Mesodermal cell (in vitro differentiated cells): ENCODE measurements at regions not wholly inside any gene's neighbourhood (a gene's known extent, or its start where the extent isn't known, plus 50 kb on each side); places are given as distances from the start of the nearest gene placed in this dataset.

Source experiments
- H3K27ac ChIP-seq: 2 replicates; pipeline ENCODE4 v1.7.0; 2013; ENCODE audit warnings: mild to moderate bottlenecking, low read depth, low read length, moderate library complexity; ENCODE audit not compliant: severe bottlenecking
- H3K36me3 ChIP-seq: 2 replicates; pipeline ENCODE4 v1.7.1; 2013; ENCODE audit warnings: mild to moderate bottlenecking, low read length, moderate library complexity; ENCODE audit not compliant: control insufficient read depth, insufficient read depth
- H3K4me1 ChIP-seq: one replicate; pipeline ENCODE4 v1.7.1; 2013; ENCODE audit warnings: mild to moderate bottlenecking, low read length; ENCODE audit not compliant: insufficient read depth, control insufficient read depth, poor library complexity, severe bottlenecking
- H3K4me3 ChIP-seq: 2 replicates; pipeline ENCODE4 v1.7.0; 2013; ENCODE audit warnings: low read length, control low read depth, mild to moderate bottlenecking; ENCODE audit not compliant: insufficient read depth, poor library complexity, severe bottlenecking; ENCODE audit errors: extremely low read depth
- H3K9me3 ChIP-seq: 2 replicates; pipeline ENCODE4 v1.7.1; 2013; ENCODE audit warnings: mild to moderate bottlenecking, low read length, moderate library complexity; ENCODE audit not compliant: control insufficient read depth
- whole genome bisulfite sequencing, 2 experiments: methylation state at CpG; one replicate each; pipeline ENCODE4 v1.1.5; 2013; ENCODE audit warnings: missing lambda C conversion rate in 2 of 2; ENCODE audit not compliant: insufficient coverage in 2 of 2; 5-methylcytosine and 5-hydroxymethylcytosine counted together

DNA sequence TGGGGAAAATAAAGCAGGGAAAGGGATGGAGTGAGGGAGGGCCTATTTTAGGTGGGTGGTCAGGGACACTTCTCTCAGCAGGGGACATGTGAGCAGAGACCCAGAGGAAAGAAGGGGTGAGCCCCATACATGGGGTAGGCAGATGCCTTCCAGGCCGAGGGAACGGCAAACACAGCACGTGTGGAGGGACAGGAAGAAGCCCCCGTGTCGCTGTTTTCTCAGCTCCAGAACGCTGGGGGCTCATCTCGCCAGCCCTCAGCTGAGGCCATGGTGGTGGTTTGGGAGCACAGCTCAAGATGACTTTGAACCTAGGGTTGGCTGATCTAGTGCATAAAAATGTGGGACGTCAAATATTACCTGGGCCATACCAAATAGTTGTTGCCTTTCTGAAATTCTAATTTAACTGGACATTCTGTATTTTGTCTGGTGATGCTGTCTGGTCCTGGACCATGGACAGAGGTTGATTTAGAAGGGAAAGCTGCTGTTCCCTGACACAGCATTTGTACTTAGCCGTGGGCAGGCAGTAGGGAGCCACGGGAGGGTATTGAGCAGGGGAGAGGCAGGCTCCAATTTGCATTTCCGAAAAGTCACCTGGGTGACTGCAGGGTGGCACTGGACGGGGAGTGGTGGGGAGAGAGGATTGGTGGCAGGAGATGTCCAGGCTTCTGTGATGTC, 53.1 kb upstream of the RUNX3 start:
- H3K36me3 ChIP-seq = no peaks in the 10 kb centered on the region
- H3K27ac ChIP-seq = no peak overlapping the region
- no peak overlapping the region for H3K4me3 ChIP-seq
- 89% methylated on average over 9 to 12 of the region's 12 CpGs for WGBS, 2 experiments
- H3K9me3 ChIP-seq = no peaks in the 10 kb centered on the region
- peaks cover 4% of the 10 kb centered on the region for H3K4me1 ChIP-seq

DNA sequence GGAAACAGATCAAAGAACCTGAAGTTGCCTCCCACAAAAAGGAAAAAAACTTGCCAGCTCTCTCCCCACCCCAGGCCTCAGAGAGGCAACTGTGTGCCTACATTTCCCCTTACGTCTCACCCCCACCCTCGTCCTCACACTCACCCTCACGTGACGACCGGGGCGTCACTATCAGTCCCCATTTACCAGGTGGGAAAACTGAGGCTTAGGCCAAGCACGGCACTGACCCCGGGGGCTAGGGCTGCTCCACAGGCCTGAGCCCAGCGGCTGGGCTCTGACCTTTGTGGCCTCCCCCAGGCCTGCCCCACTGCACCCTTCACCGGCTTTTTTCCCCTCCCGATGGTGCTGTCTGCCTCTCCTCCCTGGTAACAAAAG, 51.5 kb upstream of the RUNX3 start:
- peaks cover 4% of the 10 kb centered on the region for H3K4me1 ChIP-seq
- H3K36me3 ChIP-seq = no peaks in the 10 kb centered on the region
- no peak overlapping the region for H3K27ac ChIP-seq
- H3K9me3 ChIP-seq = no peaks in the 10 kb centered on the region
- 85 to 90% methylated on average over 9 to 10 of the region's 11 CpGs for WGBS, 2 experiments
- no peak overlapping the region for H3K4me3 ChIP-seq

DNA sequence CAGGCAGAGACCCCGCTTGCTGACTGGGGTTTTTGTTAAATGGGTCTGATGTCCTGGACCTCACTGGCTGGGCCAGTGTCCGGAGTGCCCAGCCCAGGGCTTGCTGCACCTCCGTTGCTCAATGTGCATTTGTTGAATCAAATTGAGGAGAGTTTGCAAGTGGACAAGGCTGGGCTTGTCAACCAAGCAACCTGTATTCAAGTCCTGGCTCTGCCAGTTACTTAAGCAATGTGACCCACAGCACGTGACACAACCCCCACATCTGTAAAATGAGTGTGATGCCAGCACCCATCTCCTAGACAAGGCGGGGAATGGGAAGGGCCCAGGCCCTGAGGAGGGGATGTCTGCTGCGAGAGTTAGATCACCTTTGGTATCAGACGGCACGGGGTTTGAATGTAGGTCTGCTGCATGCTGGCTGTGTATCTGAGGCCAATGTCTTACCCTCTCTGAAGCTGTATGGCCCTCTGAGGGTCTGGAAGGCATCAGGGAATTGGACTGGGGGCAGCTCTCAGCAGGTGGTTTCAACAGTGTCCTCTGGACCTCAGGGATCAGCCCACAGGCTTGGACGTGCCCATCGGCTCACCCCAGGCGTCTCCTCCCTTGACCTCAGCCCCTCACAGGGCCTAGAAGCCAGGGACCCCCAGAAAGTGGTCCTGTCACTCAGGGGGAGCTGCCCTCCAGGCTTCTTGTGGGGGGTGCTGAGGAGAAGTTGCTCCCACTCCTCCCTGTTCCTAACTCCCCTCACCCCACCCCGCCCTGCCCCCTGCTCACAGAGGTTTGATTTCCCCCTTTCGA, 51.0 kb upstream of the RUNX3 start:
- H3K36me3 ChIP-seq = no peaks in the 10 kb centered on the region
- H3K27ac ChIP-seq = no peak overlapping the region
- H3K9me3 ChIP-seq = peaks cover 6% of the 10 kb centered on the region
- no peak overlapping the region for H3K4me3 ChIP-seq
- H3K4me1 ChIP-seq = no peaks in the 10 kb centered on the region
- 87% methylated on average over 10 to 11 of the region's 13 CpGs for WGBS, 2 experiments
